Panc1 (cell line): ENCODE measurements at regions not wholly inside any gene's neighbourhood (a gene's known extent, or its start where the extent isn't known, plus 50 kb on each side); places are given as distances from the start of the nearest gene placed in this dataset.

Experiments used
- ATAC-seq: fragments of 200-7000 bp; cut with Tn5 transposase; 2 replicates; pipeline ENCODE4 v1.9.1; 2020; ENCODE audit warnings: mild to moderate bottlenecking, moderate library complexity
- BruUV-seq: library from RNA; stranded (reverse); fragments of 400-500 nt; replicated peaks from 2 replicates; lab custom pipeline; 2021; lab: Mats Ljungman, UMichigan
- CTCF ChIA-PET: fragments of 300-600 bp; sonication (Branson Sonifier 250); formaldehyde crosslinking; loops from one replicate; lab custom pipeline; 2022; ENCODE audit warnings: antibody characterized with exemption; lab: Charles Lee
- POLR2A ChIA-PET: fragments of 300-600 bp; sonication (Branson Sonifier 250); formaldehyde crosslinking; loops from one replicate; lab custom pipeline; 2022; ENCODE audit warnings: antibody characterized with exemption; lab: Charles Lee
- DNase-seq: peaks from one replicate; pipeline ENCODE4 v3.0.0-alpha.2; 2010; ENCODE audit warnings: low read depth, low spot score
- H3K27ac ChIP-seq: 2 replicates; pipeline ENCODE4 v1.5.1; 2011; ENCODE audit warnings: mild to moderate bottlenecking, low read length, inconsistent platforms
- H3K27me3 ChIP-seq: fragments of 200-500 bp; sonication (Bioruptor generic); 2 replicates; pipeline ENCODE4 v1.6.0; 2014; ENCODE audit warnings: low read length, inconsistent platforms; ENCODE audit not compliant: control insufficient read depth, insufficient read depth
- H3K36me3 ChIP-seq: fragments of 200-500 bp; sonication (Bioruptor generic); 2 replicates; pipeline ENCODE4 v1.5.1; 2014; ENCODE audit warnings: inconsistent platforms, mild to moderate bottlenecking, low read length, moderate library complexity; ENCODE audit not compliant: control insufficient read depth, insufficient read depth
- H3K4me1 ChIP-seq: 2 replicates; pipeline ENCODE4 v1.5.1; 2011; ENCODE audit warnings: inconsistent platforms, mild to moderate bottlenecking, low read length, moderate library complexity; ENCODE audit not compliant: control insufficient read depth, insufficient read depth
- H3K4me3 ChIP-seq, 2 experiments: 2 replicates each; pipeline ENCODE4 v1.5.1; 2011 to 2012; ENCODE audit warnings: low read depth in 2 of 2, low read length in 2 of 2, mild to moderate bottlenecking in 2 of 2, inconsistent platforms in 1 of 2, moderate library complexity in 1 of 2
- H3K9me3 ChIP-seq: fragments of 200-500 bp; sonication (Bioruptor generic); 2 replicates; pipeline ENCODE4 v1.5.1; 2014; ENCODE audit warnings: low read depth, mild to moderate bottlenecking, inconsistent platforms, low read length, moderate library complexity; ENCODE audit not compliant: control insufficient read depth, insufficient read depth
- POLR2AphosphoS5 ChIP-seq: IDR thresholded peaks from 2 replicates; pipeline ENCODE4 v1.6.1; 2012; ENCODE audit warnings: mild to moderate bottlenecking, low read depth, low read length, moderate library complexity
- REST ChIP-seq, 2 experiments: IDR thresholded peaks; 2 replicates each; pipeline ENCODE4 v1.6.1; 2011 to 2012; ENCODE audit warnings: low read depth in 2 of 2, control low read depth in 1 of 2, low read length in 1 of 2, mild to moderate bottlenecking in 1 of 2, moderate library complexity in 1 of 2; ENCODE audit not compliant: insufficient read depth in 1 of 2
- SIN3A ChIP-seq: IDR thresholded peaks from 2 replicates; pipeline ENCODE4 v1.6.1; 2012; ENCODE audit warnings: low read depth, mild to moderate bottlenecking, low read length, moderate library complexity, borderline replicate concordance; ENCODE audit not compliant: insufficient read depth
- TCF7L2 ChIP-seq: IDR thresholded peaks from 2 replicates; pipeline ENCODE4 v1.6.1; 2011; ENCODE audit warnings: mild to moderate bottlenecking, low read depth, low read length, inconsistent platforms
- in situ Hi-C: cut with HindIII; loops from 2 replicates; pipeline ENCODE4 v1.10.0; 2016; ENCODE audit warnings: low sequenced_read_pairs, low pct_unique_long_range_greater_than_20kb
- intact Hi-C: fragments of 100-400 bp; cut with micrococcal nuclease; formaldehyde crosslinking; loops from one replicate; pipeline ENCODE4 v1.10.0; 2022; ENCODE audit not compliant: unreplicated experiment
- TF ChIP-seq, protein P1 (sequence below): fragments of 450-650 bp; IDR thresholded peaks from 2 replicates; pipeline ENCODE4 v1.5.1; 2017; ENCODE audit warnings: mild to moderate bottlenecking

- no peak overlapping the region for H3K27ac ChIP-seq
- BruUV-seq: no TSS peak
- DNase-seq (peak; percentile 5), ATAC-seq (no peak; the same call in 1 of the 2 replicates)
- no peaks in the 10 kb centered on the region for H3K36me3 ChIP-seq
- no peaks in the 10 kb centered on the region for H3K9me3 ChIP-seq
- peaks cover 5% of the 10 kb centered on the region for H3K27me3 ChIP-seq
- CTCF ChIA-PET: no interaction called here
- TF ChIP-seq POLR2AphosphoS5 (no peak), TCF7L2 (no peak), REST (IDR thresholded peaks at IDR 0.05; ENCODE audit: insufficient read depth in 1 of 2, low read depth in 2 of 2, low read length in 1 of 2) (no peak), SIN3A (no peak)
- TF ChIP-seq, protein P1, sequence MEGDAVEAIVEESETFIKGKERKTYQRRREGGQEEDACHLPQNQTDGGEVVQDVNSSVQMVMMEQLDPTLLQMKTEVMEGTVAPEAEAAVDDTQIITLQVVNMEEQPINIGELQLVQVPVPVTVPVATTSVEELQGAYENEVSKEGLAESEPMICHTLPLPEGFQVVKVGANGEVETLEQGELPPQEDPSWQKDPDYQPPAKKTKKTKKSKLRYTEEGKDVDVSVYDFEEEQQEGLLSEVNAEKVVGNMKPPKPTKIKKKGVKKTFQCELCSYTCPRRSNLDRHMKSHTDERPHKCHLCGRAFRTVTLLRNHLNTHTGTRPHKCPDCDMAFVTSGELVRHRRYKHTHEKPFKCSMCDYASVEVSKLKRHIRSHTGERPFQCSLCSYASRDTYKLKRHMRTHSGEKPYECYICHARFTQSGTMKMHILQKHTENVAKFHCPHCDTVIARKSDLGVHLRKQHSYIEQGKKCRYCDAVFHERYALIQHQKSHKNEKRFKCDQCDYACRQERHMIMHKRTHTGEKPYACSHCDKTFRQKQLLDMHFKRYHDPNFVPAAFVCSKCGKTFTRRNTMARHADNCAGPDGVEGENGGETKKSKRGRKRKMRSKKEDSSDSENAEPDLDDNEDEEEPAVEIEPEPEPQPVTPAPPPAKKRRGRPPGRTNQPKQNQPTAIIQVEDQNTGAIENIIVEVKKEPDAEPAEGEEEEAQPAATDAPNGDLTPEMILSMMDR: no peak
- H3K4me3 ChIP-seq: no peak overlapping the region
- POLR2A ChIA-PET: no interaction called here
- no peaks in the 10 kb centered on the region for H3K4me1 ChIP-seq
- in situ Hi-C loops (no loop called here), intact Hi-C loops (no loop called here)
Measured at GRCh38 chr1:30058970-30059369, 664.4 kb downstream of the MATN1 start.

DNA sequence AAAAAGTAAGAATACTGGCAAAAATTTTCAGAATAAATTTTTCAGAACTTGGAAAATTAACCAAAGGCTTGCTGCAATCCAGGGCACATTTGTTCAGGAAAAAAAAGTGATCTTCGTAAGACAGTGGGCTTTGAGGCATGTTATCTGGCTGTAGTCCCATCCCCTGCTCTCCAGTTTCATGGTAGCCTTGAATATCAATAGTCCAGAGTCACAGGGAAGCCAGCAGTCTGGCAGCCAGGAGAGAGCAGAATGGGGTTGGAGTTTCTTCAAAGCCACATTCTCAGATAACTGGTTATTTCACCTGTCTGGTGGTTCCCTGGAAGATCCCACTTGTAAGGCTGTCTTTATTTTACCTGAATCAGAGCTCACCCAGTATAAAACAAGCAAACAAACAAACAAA is 669.3 kb downstream of the MATN1 start:
- no peak overlapping the region for H3K4me3 ChIP-seq
- TF ChIP-seq REST (IDR thresholded peaks at IDR 0.05; ENCODE audit: insufficient read depth in 1 of 2, low read depth in 2 of 2, low read length in 1 of 2) (no peak), TCF7L2 (no peak), POLR2AphosphoS5 (no peak), SIN3A (no peak)
- TF ChIP-seq, protein P1: no peak
- H3K27ac ChIP-seq: no peak overlapping the region
- H3K27me3 ChIP-seq: peaks cover 11% of the 10 kb centered on the region
- no TSS peak for BruUV-seq
- ChIA-PET CTCF (no interaction called here), POLR2A (no interaction called here)
- no peaks in the 10 kb centered on the region for H3K9me3 ChIP-seq
- no peaks in the 10 kb centered on the region for H3K4me1 ChIP-seq
- no peak for DNase-seq
- no peak for ATAC-seq
- H3K36me3 ChIP-seq: no peaks in the 10 kb centered on the region
- in situ Hi-C loops (no loop called here), intact Hi-C loops (no loop called here)
